HepG2 (cell line): ENCODE measurements at regions not wholly inside any gene's neighbourhood (a gene's known extent, or its start where the extent isn't known, plus 50 kb on each side); places are given as distances from the start of the nearest gene placed in this dataset.
"Not testable (repeated sequence)": the region's sequence is repeated elsewhere in the genome, so short reads cannot be mapped to it uniquely, and the experiment has no call there.

ENCODE experiments used
- EP300 ChIP-seq, 3 experiments: sonication (generic) in 1 of 3; formaldehyde crosslinking in 1 of 3; IDR thresholded peaks; 2 replicates each; pipeline versions ENCODE4 v1.5.1 to v1.6.1; 2011 to 2020; ENCODE audit warnings: low read depth in 2 of 3, low read length in 2 of 3, borderline replicate concordance in 1 of 3, improper control_type of control experiment in 1 of 3, mild to moderate bottlenecking in 1 of 3, missing genetic modification reagents in 1 of 3, moderate library complexity in 1 of 3
- FOXJ3 ChIP-seq: sonication (generic); formaldehyde crosslinking; IDR thresholded peaks from 2 replicates; pipeline ENCODE4 v1.4.0; 2020; ENCODE audit warnings: missing genetic modification reagents, mild to moderate bottlenecking, borderline replicate concordance
- HDAC6 ChIP-seq: fragments of 200-600 bp; sonication (generic); IDR thresholded peaks from 2 replicates; pipeline ENCODE4 v1.7.0; 2017; ENCODE audit warnings: mild to moderate bottlenecking, antibody characterized with exemption, low read length, low read depth
- JUN ChIP-seq: sonication (generic); formaldehyde crosslinking; IDR thresholded peaks from 2 replicates; pipeline ENCODE4 v1.4.0; 2020; ENCODE audit warnings: mild to moderate bottlenecking, missing genetic modification reagents
- KAT2B ChIP-seq: fragments of 150-350 bp; IDR thresholded peaks from 2 replicates; pipeline ENCODE4 v1.6.1; 2014; ENCODE audit warnings: low read depth, low read length, borderline replicate concordance
- KAT8 ChIP-seq: IDR thresholded peaks from 2 replicates; pipeline ENCODE4 v1.6.1; 2016; ENCODE audit warnings: missing genetic modification reagents, missing compliant biosample characterization
- KIAA2018 ChIP-seq: sonication (generic); formaldehyde crosslinking; IDR thresholded peaks from 2 replicates; pipeline ENCODE4 v1.5.0; 2020; ENCODE audit warnings: mild to moderate bottlenecking, missing genetic modification reagents, borderline replicate concordance
- MYPOP ChIP-seq: sonication (generic); formaldehyde crosslinking; IDR thresholded peaks from 2 replicates; pipeline ENCODE4 v1.8.1; 2023; ENCODE audit warnings: mild to moderate bottlenecking, moderate library complexity, missing genetic modification reagents
- ZFP36L2 ChIP-seq: sonication (generic); formaldehyde crosslinking; IDR thresholded peaks from 2 replicates; pipeline ENCODE4 v1.4.0; 2020; ENCODE audit warnings: missing genetic modification reagents
- ZNF770 ChIP-seq: sonication (generic); formaldehyde crosslinking; IDR thresholded peaks from 2 replicates; pipeline ENCODE4 v1.5.0; 2020; ENCODE audit warnings: mild to moderate bottlenecking, missing genetic modification reagents
- TF ChIP-seq, protein P1 (sequence below): sonication (generic); formaldehyde crosslinking; IDR thresholded peaks from 2 replicates; pipeline ENCODE4 v1.5.0; 2020; ENCODE audit warnings: mild to moderate bottlenecking, missing genetic modification reagents, moderate library complexity
- TF ChIP-seq, protein P2 (sequence below), 2 experiments: sonication (generic) in 1 of 2; formaldehyde crosslinking in 1 of 2; IDR thresholded peaks; 2 replicates each; pipeline versions ENCODE4 v1.5.1 to v1.6.1; 2011 to 2020; ENCODE audit warnings: borderline replicate concordance in 1 of 2, low read depth in 1 of 2, low read length in 1 of 2, mild to moderate bottlenecking in 1 of 2, missing genetic modification reagents in 1 of 2, moderate library complexity in 1 of 2

- TF ChIP-seq, protein P1, sequence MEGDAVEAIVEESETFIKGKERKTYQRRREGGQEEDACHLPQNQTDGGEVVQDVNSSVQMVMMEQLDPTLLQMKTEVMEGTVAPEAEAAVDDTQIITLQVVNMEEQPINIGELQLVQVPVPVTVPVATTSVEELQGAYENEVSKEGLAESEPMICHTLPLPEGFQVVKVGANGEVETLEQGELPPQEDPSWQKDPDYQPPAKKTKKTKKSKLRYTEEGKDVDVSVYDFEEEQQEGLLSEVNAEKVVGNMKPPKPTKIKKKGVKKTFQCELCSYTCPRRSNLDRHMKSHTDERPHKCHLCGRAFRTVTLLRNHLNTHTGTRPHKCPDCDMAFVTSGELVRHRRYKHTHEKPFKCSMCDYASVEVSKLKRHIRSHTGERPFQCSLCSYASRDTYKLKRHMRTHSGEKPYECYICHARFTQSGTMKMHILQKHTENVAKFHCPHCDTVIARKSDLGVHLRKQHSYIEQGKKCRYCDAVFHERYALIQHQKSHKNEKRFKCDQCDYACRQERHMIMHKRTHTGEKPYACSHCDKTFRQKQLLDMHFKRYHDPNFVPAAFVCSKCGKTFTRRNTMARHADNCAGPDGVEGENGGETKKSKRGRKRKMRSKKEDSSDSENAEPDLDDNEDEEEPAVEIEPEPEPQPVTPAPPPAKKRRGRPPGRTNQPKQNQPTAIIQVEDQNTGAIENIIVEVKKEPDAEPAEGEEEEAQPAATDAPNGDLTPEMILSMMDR (CRISPR knock-in tag), result not testable (repeated sequence)
- not testable (repeated sequence) for TF ChIP-seq ZFP36L2 (CRISPR knock-in tag); HDAC6; EP300 (IDR thresholded peaks at IDR 0.05; ENCODE audit: low read depth in 2 of 2, low read length in 2 of 2); EP300 (CRISPR knock-in tag; IDR thresholded peaks at IDR 0.05; ENCODE audit: borderline replicate concordance); FOXJ3 (CRISPR knock-in tag); KIAA2018 (CRISPR knock-in tag); KAT2B; KAT8 (CRISPR knock-in tag); MYPOP (CRISPR knock-in tag); ZNF770 (CRISPR knock-in tag); JUN
- TF ChIP-seq, protein P2, sequence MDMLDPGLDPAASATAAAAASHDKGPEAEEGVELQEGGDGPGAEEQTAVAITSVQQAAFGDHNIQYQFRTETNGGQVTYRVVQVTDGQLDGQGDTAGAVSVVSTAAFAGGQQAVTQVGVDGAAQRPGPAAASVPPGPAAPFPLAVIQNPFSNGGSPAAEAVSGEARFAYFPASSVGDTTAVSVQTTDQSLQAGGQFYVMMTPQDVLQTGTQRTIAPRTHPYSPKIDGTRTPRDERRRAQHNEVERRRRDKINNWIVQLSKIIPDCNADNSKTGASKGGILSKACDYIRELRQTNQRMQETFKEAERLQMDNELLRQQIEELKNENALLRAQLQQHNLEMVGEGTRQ (IDR thresholded peaks at IDR 0.05; ENCODE audit: low read depth, low read length), result not testable (repeated sequence)
- TF ChIP-seq, protein P2 (CRISPR knock-in tag; IDR thresholded peaks at IDR 0.05; ENCODE audit: borderline replicate concordance), result not testable (repeated sequence)
Observed at GRCh38 chrX:19229896-19230295, 107.6 kb upstream of the ADGRG2 start.
